CD4-positive, alpha-beta T cell treated with Interleukin-17A for 4 hours (primary cell): ENCODE measurements at regions not wholly inside any gene's neighbourhood (a gene's known extent, or its start where the extent isn't known, plus 50 kb on each side); places are given as distances from the start of the nearest gene placed in this dataset.
"Not testable (repeated sequence)": the region's sequence is repeated elsewhere in the genome, so short reads cannot be mapped to it uniquely, and the experiment has no call there.

Source experiments
- DNase-seq: peaks from one replicate; pipeline ENCODE4 v3.0.0-alpha.2; 2020; ENCODE audit warnings: mixed read lengths

DNA sequence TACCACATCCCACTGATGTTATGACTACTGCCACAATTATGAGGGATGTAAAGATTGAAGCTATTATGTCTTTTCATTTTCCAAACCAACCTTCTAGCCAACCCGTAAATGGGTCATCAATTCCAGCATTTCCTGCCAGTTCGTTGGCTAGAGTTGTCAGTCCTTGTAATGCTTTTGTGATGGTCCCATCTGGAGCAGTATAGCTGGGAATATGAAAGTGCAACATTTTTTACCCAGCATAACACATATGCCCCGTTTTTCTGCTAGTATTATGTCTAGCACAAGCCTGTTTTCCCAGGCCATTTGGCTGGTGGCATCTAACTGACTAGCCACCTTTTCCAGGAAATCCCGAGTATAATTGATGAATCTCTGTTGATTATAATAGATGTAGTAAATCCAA is 1501.6 kb upstream of the SLC39A10 start:
- no peak for DNase-seq

DNA sequence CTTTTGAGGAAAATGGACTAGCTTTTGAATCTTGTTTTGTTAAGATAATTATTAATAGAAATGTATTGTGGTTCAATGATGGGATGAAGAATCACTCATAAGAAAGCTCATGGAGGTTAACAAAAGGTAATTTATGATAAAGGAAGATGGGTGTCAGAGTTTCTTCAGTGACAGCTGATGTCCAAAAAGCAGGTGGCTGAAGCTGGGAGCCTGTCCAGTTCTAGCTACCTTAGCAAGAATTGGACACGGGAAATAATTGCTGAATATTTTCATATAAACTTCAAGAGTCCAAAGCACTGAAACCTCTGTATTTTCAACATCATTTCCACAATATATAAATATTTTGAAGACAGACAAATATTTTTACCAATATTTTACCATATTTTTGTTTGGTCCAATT is 1505.8 kb upstream of the SLC39A10 start:
- DNase-seq, result no peak

GRCh38 chr2:194135463-194135862 is 1521.6 kb upstream of the SLC39A10 start:
- no peak for DNase-seq

DNA sequence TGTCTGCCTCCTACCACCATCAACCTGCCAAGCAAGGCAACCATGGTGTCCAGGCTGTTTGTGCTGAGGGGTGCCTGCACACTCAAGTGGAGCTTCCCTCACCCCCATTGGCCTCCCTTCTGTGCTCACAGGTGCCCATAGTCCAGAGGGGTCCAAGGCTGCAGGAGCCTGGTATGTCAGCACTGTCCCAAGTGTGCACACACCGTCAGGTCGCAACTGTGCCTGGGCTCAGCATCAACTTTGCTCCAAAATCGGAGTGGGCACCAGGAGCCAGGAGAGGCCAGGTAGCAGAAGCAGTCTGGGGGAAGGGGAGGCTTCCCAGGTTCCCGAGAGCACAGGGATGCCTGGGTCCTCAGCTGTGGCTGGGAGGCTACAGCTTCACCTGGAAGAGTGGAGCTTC is 1528.2 kb upstream of the SLC39A10 start:
- DNase-seq, result no peak

DNA sequence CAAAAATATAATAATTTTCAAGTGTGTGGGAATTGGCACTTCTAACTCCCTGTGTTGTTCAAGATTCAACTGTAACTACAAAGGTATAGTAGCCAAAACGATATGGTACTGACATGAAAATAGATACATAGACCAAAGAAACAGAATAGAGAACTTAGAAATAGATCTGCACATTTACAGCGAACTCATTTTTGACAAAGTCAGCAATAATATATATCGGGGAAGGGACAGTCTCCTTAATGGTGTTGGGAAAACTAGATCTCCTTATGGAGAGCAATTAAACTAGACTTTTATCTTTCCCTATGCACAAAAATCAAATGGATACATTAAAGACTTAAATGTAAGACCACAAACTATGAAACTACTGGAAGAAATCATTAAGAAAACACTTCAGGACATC is 1530.6 kb upstream of the SLC39A10 start:
- DNase-seq, result no peak

DNA sequence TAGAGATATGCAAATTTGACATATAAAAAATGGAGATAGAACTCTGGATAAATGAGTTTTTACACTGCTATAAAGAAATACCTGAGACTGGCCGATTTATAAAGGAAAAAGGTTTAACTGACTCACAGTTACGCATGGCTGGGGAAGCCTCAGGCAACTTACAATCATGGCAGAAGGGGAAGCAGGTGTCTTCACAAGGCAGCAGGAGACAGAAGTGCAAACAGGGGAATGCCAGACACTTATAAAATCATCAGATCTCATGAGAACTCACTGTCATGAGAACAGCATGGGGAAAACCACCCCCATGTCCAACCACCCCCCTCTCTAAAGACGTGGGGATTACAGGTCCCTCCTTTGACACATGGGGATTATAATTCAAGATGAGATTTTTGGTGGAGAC is 1540.2 kb upstream of the SLC39A10 start:
- no peak for DNase-seq

DNA sequence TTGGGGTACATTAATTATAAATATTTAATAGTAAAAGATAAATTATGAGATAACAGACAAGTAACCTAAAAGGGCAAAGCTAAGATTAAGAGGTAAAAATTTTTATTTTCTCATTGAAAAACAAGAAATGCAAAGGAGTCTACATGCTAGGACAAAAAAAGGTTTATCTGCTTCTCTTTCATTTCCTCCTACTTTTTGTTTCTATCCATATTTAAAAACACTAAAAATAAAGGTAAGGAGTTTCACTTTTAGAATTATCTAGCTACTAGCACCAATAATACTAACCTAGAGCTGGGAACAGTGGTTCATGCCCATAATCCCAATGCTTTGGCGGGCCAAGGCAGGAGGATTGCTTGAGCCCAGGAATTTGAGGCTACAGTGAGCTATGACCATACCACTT is 1551.7 kb upstream of the SLC39A10 start:
- DNase-seq, result no peak

- DNase-seq, result no peak
Observed at GRCh38 chr2:194104687-194105086, 1552.3 kb upstream of the SLC39A10 start.

- no peak for DNase-seq
Observed at GRCh38 chr2:194103941-194104659, 1552.9 kb upstream of the SLC39A10 start.

DNA sequence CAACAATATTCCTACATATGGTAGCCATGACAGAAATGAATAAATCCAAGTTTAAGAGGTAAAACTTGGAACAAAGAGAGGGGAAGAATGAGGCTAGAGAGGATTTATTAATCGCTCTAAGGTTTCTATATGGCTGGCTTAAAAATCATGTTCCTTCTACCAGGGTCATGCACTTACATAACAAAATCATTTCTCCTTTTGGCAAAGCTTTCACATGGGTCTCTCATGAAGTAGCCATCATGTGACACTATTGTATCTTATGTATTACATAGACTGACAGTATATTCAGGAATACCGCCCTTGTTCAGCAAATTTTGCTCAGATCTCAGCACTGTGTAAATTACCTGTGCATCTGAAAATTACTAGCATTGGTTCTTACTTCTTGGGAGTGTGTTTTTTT is 1554.5 kb upstream of the SLC39A10 start:
- no peak for DNase-seq

GRCh38 chr2:194100201-194100600 is 1556.8 kb upstream of the SLC39A10 start:
- no peak for DNase-seq

DNA sequence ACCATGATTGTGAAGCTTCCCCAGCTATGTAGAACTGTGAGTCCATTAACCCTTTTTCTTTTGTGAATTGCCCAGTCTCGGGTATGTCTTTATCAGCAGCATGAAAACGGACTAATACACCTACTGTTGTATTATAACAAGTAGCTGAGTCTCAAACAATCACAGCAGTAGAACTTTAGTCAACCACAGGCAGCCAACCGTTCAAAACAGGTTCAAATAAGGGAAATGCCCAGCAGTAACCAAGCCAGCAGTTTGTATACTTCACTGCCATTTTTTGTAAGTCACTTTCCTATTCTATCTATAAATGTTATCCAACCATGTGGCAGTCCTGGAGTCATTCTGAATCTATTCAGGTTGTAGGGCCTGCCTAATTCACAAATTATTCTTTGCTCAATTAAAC is 1560.6 kb upstream of the SLC39A10 start:
- DNase-seq, result no peak

- no peak for DNase-seq
Observed at GRCh38 chr2:194095359-194095758, 1561.7 kb upstream of the SLC39A10 start.

- DNase-seq, result no peak
Observed at GRCh38 chr2:194090251-194090905, 1566.6 kb upstream of the SLC39A10 start.

- no peak for DNase-seq
Observed at GRCh38 chr2:194087089-194087958, 1569.7 kb upstream of the SLC39A10 start.

DNA sequence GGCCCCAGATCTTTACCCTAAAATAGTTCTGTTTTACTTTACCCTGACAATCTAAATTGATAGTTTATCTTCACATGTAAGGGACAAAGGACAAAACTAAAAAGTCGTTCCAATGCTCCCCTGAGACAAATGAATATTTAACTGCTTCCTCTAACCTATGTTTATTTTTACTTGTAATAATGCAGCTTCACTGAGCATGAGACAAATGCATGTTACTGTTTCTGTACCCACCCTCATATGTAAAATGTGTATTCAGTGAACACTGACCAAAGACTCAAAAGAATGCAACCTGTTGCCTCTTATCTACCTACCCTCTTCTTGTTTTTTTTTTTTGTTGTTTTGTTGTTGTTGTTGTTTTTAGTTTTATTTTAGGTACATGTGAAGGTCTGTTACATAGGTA is 1570.9 kb upstream of the SLC39A10 start:
- no peak for DNase-seq

GRCh38 chr2:194079989-194080388 is 1577.0 kb upstream of the SLC39A10 start:
- DNase-seq, result no peak

DNA sequence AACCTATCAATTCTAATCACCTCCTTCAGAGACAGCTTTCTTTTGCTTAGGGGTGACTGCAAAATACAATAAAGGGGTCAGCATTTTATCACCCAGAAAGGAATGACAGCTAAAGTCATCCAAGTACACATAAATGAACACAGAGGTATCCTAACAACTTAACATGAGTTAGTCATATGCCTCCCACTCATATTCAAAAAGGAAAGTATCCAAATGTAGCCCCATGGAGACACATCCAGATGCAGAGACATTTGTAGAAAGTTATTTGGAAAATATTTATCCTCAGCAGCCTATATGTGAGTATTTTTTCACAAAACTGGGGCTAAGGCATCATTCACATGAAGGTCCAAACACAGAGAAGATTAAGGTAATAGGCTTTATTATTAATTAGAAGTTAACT is 1579.7 kb upstream of the SLC39A10 start:
- DNase-seq, result no peak

GRCh38 chr2:194062401-194062800 is 1594.6 kb upstream of the SLC39A10 start:
- no peak for DNase-seq

GRCh38 chr2:194060269-194060668 is 1596.8 kb upstream of the SLC39A10 start:
- DNase-seq, result no peak

- DNase-seq, result no peak
Observed at GRCh38 chr2:194054313-194054712, 1602.7 kb upstream of the SLC39A10 start.

DNA sequence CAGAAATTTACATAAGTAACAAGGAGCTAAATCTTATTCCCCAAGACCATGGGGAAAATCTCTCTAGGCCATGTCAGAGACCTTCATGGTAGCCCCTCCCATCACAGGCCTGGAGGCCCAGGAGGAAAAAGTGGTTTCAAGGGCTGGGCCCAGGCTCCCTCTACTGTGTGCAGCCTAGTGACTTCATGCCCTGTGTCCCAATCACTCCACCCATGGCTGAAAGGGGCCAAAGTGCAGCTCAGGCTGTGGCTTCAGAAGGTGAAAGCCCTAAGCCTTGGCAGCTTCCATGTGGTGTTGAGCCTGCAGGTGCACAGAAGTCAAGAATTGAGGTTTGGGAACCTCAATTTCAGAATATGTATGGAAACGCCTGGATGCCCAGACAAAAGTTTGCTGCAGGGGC is 1612.7 kb upstream of the SLC39A10 start:
- DNase-seq, result no peak

DNA sequence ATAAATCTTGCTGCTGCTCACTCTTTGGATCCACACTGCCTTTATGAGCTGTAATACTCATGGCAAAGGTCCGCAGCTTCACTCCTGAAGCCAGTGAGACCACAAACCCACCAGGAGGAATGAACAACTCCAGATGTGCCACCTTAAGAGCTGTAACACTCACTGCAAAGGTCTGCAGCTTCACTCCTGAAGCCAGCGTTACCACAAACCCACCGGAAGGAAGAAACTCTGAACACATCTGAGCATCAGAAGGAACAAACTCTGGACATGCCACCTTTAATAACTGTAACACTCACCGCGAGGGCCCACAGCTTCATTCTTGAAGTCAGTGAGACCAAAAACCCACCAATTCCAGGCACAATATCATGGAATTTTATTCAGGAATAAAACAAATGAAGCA is 1635.9 kb upstream of the SLC39A10 start:
- DNase-seq, result not testable (repeated sequence)

DNA sequence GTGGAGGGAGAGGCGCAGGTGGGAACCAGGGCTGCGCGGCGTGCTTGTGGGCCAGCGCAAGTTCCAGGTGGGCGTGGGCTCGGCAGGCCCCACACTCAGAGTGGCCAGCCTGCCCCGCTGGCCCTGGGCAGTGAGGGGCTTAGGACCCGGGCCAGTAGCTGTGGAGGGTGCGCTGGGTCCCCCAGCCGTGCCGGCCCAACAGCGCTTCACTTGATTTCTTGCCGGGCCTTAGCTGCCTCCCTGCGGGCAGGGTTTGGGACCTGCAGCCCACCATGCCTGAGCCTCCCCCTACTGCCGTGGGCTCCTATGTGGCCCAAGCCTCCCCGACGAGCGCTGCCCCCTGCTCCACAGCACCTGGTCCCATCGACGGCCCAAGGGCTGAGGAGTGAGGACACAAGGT is 1636.9 kb upstream of the SLC39A10 start:
- DNase-seq, result no peak
